Hepatocyte (in vitro differentiated cells): ENCODE measurements at regions not wholly inside any gene's neighbourhood (a gene's known extent, or its start where the extent isn't known, plus 50 kb on each side); places are given as distances from the start of the nearest gene placed in this dataset.
"Not testable (repeated sequence)": the region's sequence is repeated elsewhere in the genome, so short reads cannot be mapped to it uniquely, and the experiment has no call there.

Experiments
- DNase-seq: peaks from one replicate; pipeline ENCODE4 v3.0.0-alpha.2; 2016; ENCODE audit warnings: low spot score
- H2AFZ ChIP-seq: fragments of 200-600 bp; sonication (generic); 2 replicates; pipeline ENCODE4 v1.6.0; 2016; ENCODE audit warnings: antibody characterized with exemption, mild to moderate bottlenecking
- H3K27ac ChIP-seq: fragments of 200-600 bp; sonication (generic); 2 replicates; pipeline ENCODE4 v1.5.1; 2016; ENCODE audit warnings: mild to moderate bottlenecking
- H3K27me3 ChIP-seq: fragments of 200-600 bp; sonication (generic); 2 replicates; pipeline ENCODE4 v1.6.1; 2016
- H3K36me3 ChIP-seq: fragments of 200-600 bp; sonication (generic); replicated peaks from 2 replicates; pipeline ENCODE4 v1.5.1; 2016; ENCODE audit warnings: low read depth; ENCODE audit not compliant: insufficient read depth
- H3K4me1 ChIP-seq: fragments of 200-600 bp; sonication (generic); 2 replicates; pipeline ENCODE4 v1.5.1; 2016; ENCODE audit warnings: mild to moderate bottlenecking, moderate library complexity; ENCODE audit not compliant: insufficient read depth
- H3K4me2 ChIP-seq: fragments of 200-600 bp; sonication (generic); 2 replicates; pipeline ENCODE4 v1.6.0; 2016
- H3K4me3 ChIP-seq: fragments of 200-600 bp; sonication (generic); 2 replicates; pipeline ENCODE4 v1.5.1; 2016; ENCODE audit warnings: mild to moderate bottlenecking
- H3K79me2 ChIP-seq: fragments of 200-600 bp; sonication (generic); 2 replicates; pipeline ENCODE4 v1.6.0; 2017; ENCODE audit warnings: mild to moderate bottlenecking
- H3K9me2 ChIP-seq: fragments of 200-600 bp; sonication (generic); replicated peaks from 2 replicates; pipeline ENCODE4 v1.6.0; 2017; ENCODE audit warnings: mild to moderate bottlenecking; ENCODE audit not compliant: insufficient read depth
- H3K9me3 ChIP-seq: fragments of 200-600 bp; sonication (generic); 2 replicates; pipeline ENCODE4 v1.5.1; 2016; ENCODE audit warnings: low read depth, mild to moderate bottlenecking
- H4K20me1 ChIP-seq: fragments of 200-600 bp; sonication (generic); 2 replicates; pipeline ENCODE4 v1.6.0; 2016; ENCODE audit warnings: mild to moderate bottlenecking; ENCODE audit not compliant: insufficient read depth, poor library complexity, severe bottlenecking
- CTCF ChIP-seq: fragments of 200-600 bp; sonication (generic); IDR thresholded peaks from 2 replicates; pipeline ENCODE4 v1.5.1; 2016; ENCODE audit warnings: antibody characterized with exemption, mild to moderate bottlenecking; ENCODE audit not compliant: poor library complexity
- EZH2 ChIP-seq: fragments of 200-600 bp; sonication (generic); IDR thresholded peaks from 2 replicates; pipeline ENCODE4 v1.6.1; 2016; ENCODE audit warnings: antibody characterized with exemption, mild to moderate bottlenecking, borderline replicate concordance
- EZH2phosphoT487 ChIP-seq: fragments of 200-600 bp; sonication (generic); IDR thresholded peaks from one replicate; pipeline ENCODE4 v1.6.1; 2018; ENCODE audit warnings: antibody characterized with exemption, mild to moderate bottlenecking, low read depth, moderate library complexity; ENCODE audit not compliant: unreplicated experiment, severe bottlenecking
- WGBS: methylation state at CpG from one replicate; pipeline ENCODE4 v1.1.6; 2016; ENCODE audit warnings: low lambda C conversion rate; ENCODE audit errors: missing lambda C conversion rate; 5-methylcytosine and 5-hydroxymethylcytosine counted together

DNA sequence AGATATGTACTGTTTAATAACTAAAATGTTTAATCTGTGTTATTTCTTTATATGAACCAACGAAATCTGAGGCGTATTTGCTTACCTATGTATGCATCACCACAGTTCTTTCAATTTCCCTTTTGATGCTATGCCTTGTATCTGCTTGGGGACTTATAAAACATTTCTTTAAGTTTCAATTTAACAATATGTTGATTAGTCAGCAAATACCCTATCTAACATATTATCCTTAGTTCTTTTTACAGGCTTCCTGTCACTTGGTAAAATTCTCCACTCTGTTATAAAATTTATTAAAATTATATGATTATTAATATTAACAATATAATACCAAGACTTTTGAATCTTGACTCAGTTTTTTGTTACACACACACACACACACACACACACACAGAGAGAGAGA, 174.3 kb downstream of the CPS1 start:
- Histone ChIP-seq H3K4me2 (no peak overlapping the region), H3K27ac (no peak overlapping the region), H3K4me1 (no peaks in the 10 kb centered on the region), H3K79me2 (no peaks in the 10 kb centered on the region), H4K20me1 (no peaks in the 10 kb centered on the region), H3K9me3 (no peaks in the 10 kb centered on the region), H3K4me3 (no peak overlapping the region), H3K9me2 (no peaks in the 10 kb centered on the region), H3K27me3 (no peaks in the 10 kb centered on the region), H3K36me3 (no peaks in the 10 kb centered on the region), H2AFZ (no peak overlapping the region)
- no peak for TF ChIP-seq EZH2
- TF ChIP-seq EZH2phosphoT487 = no peak
- no peak for TF ChIP-seq CTCF
- DNase-seq = no peak
- 97% methylated on average over 2 of the region's 2 CpGs for WGBS

DNA sequence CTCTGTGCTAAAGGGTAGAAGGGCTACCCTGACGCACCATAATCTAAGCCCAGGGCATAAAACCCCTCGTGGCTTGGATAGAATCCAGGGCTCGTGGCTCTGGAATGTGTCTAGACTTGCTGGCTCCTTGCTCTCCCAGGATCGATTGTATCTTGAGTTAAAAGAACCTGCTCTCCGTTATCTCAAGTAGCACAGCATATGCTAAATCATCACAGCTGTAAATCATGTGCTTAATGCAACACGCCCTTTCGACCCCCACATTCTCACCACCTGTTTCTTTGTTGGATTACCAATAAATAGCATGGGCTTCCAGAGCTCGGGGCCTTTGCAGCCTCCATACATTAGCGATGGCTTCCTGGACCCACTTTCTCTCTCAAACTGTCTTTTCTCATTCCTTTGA, 190.4 kb downstream of the CPS1 start:
- H3K9me3 ChIP-seq, H3K4me2 ChIP-seq, H3K27ac ChIP-seq, H3K36me3 ChIP-seq, H3K4me1 ChIP-seq, H3K9me2 ChIP-seq, H2AFZ ChIP-seq, H3K79me2 ChIP-seq, DNase-seq, H3K27me3 ChIP-seq, H4K20me1 ChIP-seq, H3K4me3 ChIP-seq: not testable (repeated sequence)
- WGBS = 28% methylated on average over 9 of the region's 9 CpGs

DNA sequence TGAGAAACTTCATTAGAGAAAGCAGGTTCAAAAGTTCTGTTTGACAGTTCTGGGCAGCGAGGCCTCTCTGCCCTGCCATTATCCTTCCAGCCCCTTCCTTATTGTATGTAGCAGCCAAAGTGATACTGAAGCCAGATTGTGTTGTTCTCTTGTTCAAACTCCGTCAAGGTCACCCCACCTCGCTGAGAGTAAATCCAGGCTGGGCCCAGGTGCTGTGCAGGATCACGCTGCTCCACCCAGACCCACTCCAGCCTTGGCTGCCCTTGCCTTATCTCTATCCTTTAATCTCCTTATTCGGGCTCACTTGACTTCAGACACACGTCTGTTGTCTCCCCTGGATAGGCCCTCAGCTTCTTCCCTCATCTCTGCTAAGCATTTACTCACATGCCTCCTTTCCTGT, 196.1 kb downstream of the CPS1 start:
- Histone ChIP-seq H4K20me1 (no peaks in the 10 kb centered on the region), H3K9me2 (no peaks in the 10 kb centered on the region), H3K27me3 (no peaks in the 10 kb centered on the region), H2AFZ (no peak overlapping the region), H3K4me3 (no peak overlapping the region), H3K36me3 (no peaks in the 10 kb centered on the region), H3K9me3 (no peaks in the 10 kb centered on the region), H3K27ac (no peak overlapping the region), H3K79me2 (no peaks in the 10 kb centered on the region), H3K4me1 (no peaks in the 10 kb centered on the region), H3K4me2 (no peak overlapping the region)
- 63% methylated on average over 6 of the region's 6 CpGs for WGBS
- peak; percentile 15 for DNase-seq
- TF ChIP-seq EZH2 = no peak
- no peak for TF ChIP-seq EZH2phosphoT487
- TF ChIP-seq CTCF = no peak

- no peak overlapping the region for H3K27ac ChIP-seq
- no peaks in the 10 kb centered on the region for H3K27me3 ChIP-seq
- H3K9me2 ChIP-seq = no peaks in the 10 kb centered on the region
- no peak overlapping the region for H3K4me3 ChIP-seq
- H2AFZ ChIP-seq = no peak overlapping the region
- H4K20me1 ChIP-seq = no peaks in the 10 kb centered on the region
- no peaks in the 10 kb centered on the region for H3K79me2 ChIP-seq
- TF ChIP-seq EZH2 (no peak), CTCF (no peak), EZH2phosphoT487 (no peak)
- no peaks in the 10 kb centered on the region for H3K9me3 ChIP-seq
- H3K36me3 ChIP-seq = no peaks in the 10 kb centered on the region
- no peak for DNase-seq
- H3K4me1 ChIP-seq = no peaks in the 10 kb centered on the region
- 79% methylated on average over 3 of the region's 3 CpGs for WGBS
- no peak overlapping the region for H3K4me2 ChIP-seq
These were observed 197.0 kb downstream of the CPS1 start for GRCh38 chr2:210753386-210753785.
